HepG2 (cell line): ENCODE measurements at regions not wholly inside any gene's neighbourhood (a gene's known extent, or its start where the extent isn't known, plus 50 kb on each side); places are given as distances from the start of the nearest gene placed in this dataset.

Experiments
- ATAC-seq: fragments of 200-7000 bp; cut with Tn5 transposase; 3 replicates; pipeline ENCODE4 v1.9.1; 2020; ENCODE audit warnings: mild to moderate bottlenecking, moderate library complexity
- BruUV-seq: library from RNA; stranded (reverse); fragments of 400-500 nt; replicated peaks from 2 replicates; lab custom pipeline; 2021; lab: Mats Ljungman, UMichigan
- CTCF ChIA-PET: fragments of 300-600 bp; formaldehyde crosslinking; extraction: SDS; loops from one replicate; lab custom pipeline; 2021; ENCODE audit warnings: low total read pairs, inconsistent platforms, low intra/inter-chr PET ratio; lab: Yijun Ruan, JAX
- POLR2A ChIA-PET: fragments of 350-600 bp; sonication (Branson Sonifier 250); formaldehyde crosslinking; loops from one replicate; lab custom pipeline; 2020; ENCODE audit warnings: antibody characterized with exemption, inconsistent platforms; lab: Yijun Ruan, JAX
- DNase-seq: peaks from one replicate; pipeline ENCODE4 v3.0.0-alpha.2; 2015; ENCODE audit warnings: low spot score
- FAIRE-seq: peaks from 3 replicates; lab custom pipeline; 2011; peaks lifted over from hg19 to GRCh38; lab: Jason Lieb, UNC
- H2AFZ ChIP-seq: one replicate; pipeline ENCODE4 v1.6.1; 2011; ENCODE audit warnings: low read length, inconsistent platforms
- H3K27ac ChIP-seq: fragments of 300-600 bp; 3 replicates; pipeline ENCODE4 v1.8.0; 2011; ENCODE audit warnings: mixed run types, mild to moderate bottlenecking, mixed read lengths, low read length, inconsistent platforms; ENCODE audit not compliant: insufficient read depth; ENCODE audit errors: extremely low read length
- H3K27me3 ChIP-seq, 2 experiments: fragments of 200-600 bp in 1 of 2; 2 replicates in 1 of 2; 3 replicates in 1 of 2; pipeline versions ENCODE4 v1.6.0 to v1.8.0; 2011; ENCODE audit warnings: low read length in 2 of 2, mild to moderate bottlenecking in 2 of 2, moderate library complexity in 2 of 2, inconsistent platforms in 1 of 2; ENCODE audit not compliant: insufficient read depth in 2 of 2, control insufficient read depth in 1 of 2
- H3K36me3 ChIP-seq, 2 experiments: fragments of 200-600 bp in 1 of 2; replicated peaks in 1 of 2; 2 replicates in 1 of 2; 3 replicates in 1 of 2; pipeline versions ENCODE4 v1.5.1 to v1.8.0; 2011; ENCODE audit warnings: low read length in 2 of 2, inconsistent platforms in 1 of 2; ENCODE audit not compliant: insufficient read depth in 2 of 2, control insufficient read depth in 1 of 2
- H3K4me1 ChIP-seq: 2 replicates; pipeline ENCODE4 v1.5.1; 2012; ENCODE audit warnings: low read length, inconsistent platforms; ENCODE audit not compliant: insufficient read depth
- H3K4me2 ChIP-seq: 2 replicates; pipeline ENCODE4 v1.6.0; 2011; ENCODE audit warnings: low read depth, low read length, inconsistent platforms
- H3K4me3 ChIP-seq, 3 experiments: fragments of 200-600 bp in 1 of 3; sonication (generic), shearing (Covaris generic) in 1 of 3; replicated peaks in 1 of 3; 2 replicates each; pipeline ENCODE4 v1.5.1; 2011 to 2016; ENCODE audit warnings: low read length in 3 of 3, inconsistent platforms in 2 of 3, low read depth in 2 of 3, mild to moderate bottlenecking in 2 of 3, control low read depth in 1 of 3, mixed read lengths in 1 of 3; ENCODE audit not compliant: insufficient read depth in 1 of 3
- H3K79me2 ChIP-seq: one replicate; pipeline ENCODE4 v1.6.1; 2011; ENCODE audit warnings: low read length, inconsistent platforms; ENCODE audit not compliant: insufficient read depth
- H3K9ac ChIP-seq: 2 replicates; pipeline ENCODE4 v1.6.0; 2011; ENCODE audit warnings: mild to moderate bottlenecking, low read depth, low read length, inconsistent platforms; ENCODE audit not compliant: insufficient read depth
- H3K9me3 ChIP-seq: 2 replicates; pipeline ENCODE4 v1.5.1; 2012; ENCODE audit warnings: mild to moderate bottlenecking, low read length
- H4K20me1 ChIP-seq: 2 replicates; pipeline ENCODE4 v1.6.0; 2011; ENCODE audit warnings: inconsistent platforms, mild to moderate bottlenecking, low read length, moderate library complexity; ENCODE audit not compliant: insufficient read depth
- BRD4 ChIP-seq: sonication (generic); formaldehyde crosslinking; IDR thresholded peaks from 2 replicates; pipeline ENCODE4 v1.4.0; 2020; ENCODE audit warnings: missing genetic modification reagents
- CCAR2 ChIP-seq: fragments of 200-400 bp; formaldehyde crosslinking; optimal IDR thresholded peaks from 2 replicates; pipeline ENCODE3; 2018; ENCODE audit warnings: low read depth, mild to moderate bottlenecking, low read length, moderate library complexity
- DMAP1 ChIP-seq: IDR thresholded peaks from 2 replicates; pipeline ENCODE4 v1.6.1; 2016
- DRAP1 ChIP-seq: IDR thresholded peaks from 2 replicates; pipeline ENCODE4 v1.6.1; 2016; ENCODE audit warnings: missing genetic modification reagents, missing compliant biosample characterization
- PAF1 ChIP-seq: IDR thresholded peaks from 2 replicates; pipeline ENCODE4 v1.6.1; 2016; ENCODE audit warnings: missing genetic modification reagents, missing compliant biosample characterization
- PHB2 ChIP-seq: fragments of 450-650 bp; IDR thresholded peaks from 2 replicates; pipeline ENCODE4 v1.6.1; 2018; ENCODE audit not compliant: partially characterized antibody
- PPARG ChIP-seq: conservative IDR thresholded peaks from 2 replicates; pipeline ENCODE4 v1.6.1; 2016; ENCODE audit warnings: missing biosample characterization, missing genetic modification reagents
- PREB ChIP-seq: sonication (generic); formaldehyde crosslinking; IDR thresholded peaks from 2 replicates; pipeline ENCODE4 v1.4.0; 2020; ENCODE audit warnings: missing genetic modification reagents
- SALL1 ChIP-seq: sonication (generic); formaldehyde crosslinking; IDR thresholded peaks from 2 replicates; pipeline ENCODE4 v1.8.0; 2022; ENCODE audit warnings: mild to moderate bottlenecking, missing genetic modification reagents
- SMARCC2 ChIP-seq: fragments of 450-650 bp; IDR thresholded peaks from 2 replicates; pipeline ENCODE4 v1.6.1; 2017; ENCODE audit warnings: antibody characterized with exemption, mild to moderate bottlenecking
- TSC22D2 ChIP-seq: sonication (generic); formaldehyde crosslinking; IDR thresholded peaks from 2 replicates; pipeline ENCODE4 v1.5.1; 2020; ENCODE audit warnings: missing genetic modification reagents, mild to moderate bottlenecking, borderline replicate concordance
- ZBTB7B ChIP-seq: sonication (generic); formaldehyde crosslinking; IDR thresholded peaks from 2 replicates; pipeline ENCODE4 v1.4.0; 2020; ENCODE audit warnings: missing genetic modification reagents
- ZC3H13 ChIP-seq: sonication (generic); formaldehyde crosslinking; IDR thresholded peaks from 2 replicates; pipeline ENCODE4 v1.8.1; 2023; ENCODE audit warnings: mild to moderate bottlenecking, missing genetic modification reagents, moderate library complexity
- ZNF383 ChIP-seq: sonication (generic); formaldehyde crosslinking; IDR thresholded peaks from 2 replicates; pipeline ENCODE4 v1.4.0; 2020; ENCODE audit warnings: missing genetic modification reagents, mild to moderate bottlenecking, borderline replicate concordance
- in situ Hi-C: cut with HindIII; loops from 2 replicates; pipeline ENCODE4 v1.10.0; 2017; ENCODE audit warnings: low pct_unique_long_range_greater_than_20kb; ENCODE audit not compliant: extremely low pct_ligation_motif_present
- intact Hi-C: fragments of 100-400 bp; cut with micrococcal nuclease; formaldehyde crosslinking; loops from one replicate; pipeline ENCODE4 v1.10.0; 2022; ENCODE audit not compliant: unreplicated experiment
- TF ChIP-seq, protein P1 (sequence below): sonication (generic); formaldehyde crosslinking; IDR thresholded peaks from 2 replicates; pipeline ENCODE4 v1.5.0; 2020; ENCODE audit warnings: mild to moderate bottlenecking, missing genetic modification reagents
- TF ChIP-seq, protein P2 (sequence below): sonication (generic); formaldehyde crosslinking; IDR thresholded peaks from 2 replicates; pipeline ENCODE4 v1.5.0; 2020; ENCODE audit warnings: missing genetic modification reagents

DNA sequence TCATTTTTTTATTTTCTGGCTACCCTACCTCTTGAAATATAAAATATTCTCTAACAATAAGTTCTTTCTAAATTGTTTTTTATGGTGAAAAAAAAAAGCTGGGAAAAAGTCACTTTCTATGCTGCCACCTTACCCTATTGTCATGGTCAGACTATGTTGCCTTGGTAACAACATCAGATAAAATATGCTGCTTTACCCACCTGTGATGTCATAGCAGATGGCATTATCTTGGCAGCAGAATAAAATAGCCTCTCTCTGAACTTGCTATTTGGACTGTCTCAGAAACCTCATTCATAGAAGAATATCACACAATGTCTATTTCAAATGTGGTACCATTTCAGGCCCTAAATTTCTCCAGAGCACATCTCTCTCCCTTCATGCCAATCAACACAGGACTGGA, 69.6 kb upstream of the SGIP1 start:
- intact Hi-C loops: no loop called here
- ChIA-PET POLR2A (no interaction called here), CTCF (no interaction called here)
- no peaks in the 10 kb centered on the region for H3K4me1 ChIP-seq
- no peak overlapping the region for H3K4me3 ChIP-seq
- H3K79me2 ChIP-seq: no peaks in the 10 kb centered on the region
- FAIRE-seq (no peak), DNase-seq (no peak), ATAC-seq (no peak)
- H3K9me3 ChIP-seq: peaks cover 4% of the 10 kb centered on the region; the same call in 1 of the 2 replicates
- no TSS peak for BruUV-seq
- H4K20me1 ChIP-seq: no peaks in the 10 kb centered on the region
- H3K4me2 ChIP-seq: no peak overlapping the region
- in situ Hi-C loops: loop anchor here (25.0 kb wide), 1 partner anchor 502 kb away; no protein-coding TSS in a partner anchor
- no peaks in the 10 kb centered on the region for H3K27me3 ChIP-seq
- TF ChIP-seq ZC3H13 (CRISPR knock-in tag) (no peak), PREB (CRISPR knock-in tag) (no peak), CCAR2 (no peak), TSC22D2 (CRISPR knock-in tag) (no peak), ZBTB7B (no peak), PPARG (CRISPR knock-in tag) (no peak), DMAP1 (CRISPR knock-in tag) (no peak), ZNF383 (CRISPR knock-in tag) (no peak), BRD4 (CRISPR knock-in tag) (no peak), SALL1 (CRISPR knock-in tag) (no peak), DRAP1 (CRISPR knock-in tag) (no peak), PAF1 (CRISPR knock-in tag) (no peak), SMARCC2 (no peak), PHB2 (no peak)
- TF ChIP-seq, protein P1, sequence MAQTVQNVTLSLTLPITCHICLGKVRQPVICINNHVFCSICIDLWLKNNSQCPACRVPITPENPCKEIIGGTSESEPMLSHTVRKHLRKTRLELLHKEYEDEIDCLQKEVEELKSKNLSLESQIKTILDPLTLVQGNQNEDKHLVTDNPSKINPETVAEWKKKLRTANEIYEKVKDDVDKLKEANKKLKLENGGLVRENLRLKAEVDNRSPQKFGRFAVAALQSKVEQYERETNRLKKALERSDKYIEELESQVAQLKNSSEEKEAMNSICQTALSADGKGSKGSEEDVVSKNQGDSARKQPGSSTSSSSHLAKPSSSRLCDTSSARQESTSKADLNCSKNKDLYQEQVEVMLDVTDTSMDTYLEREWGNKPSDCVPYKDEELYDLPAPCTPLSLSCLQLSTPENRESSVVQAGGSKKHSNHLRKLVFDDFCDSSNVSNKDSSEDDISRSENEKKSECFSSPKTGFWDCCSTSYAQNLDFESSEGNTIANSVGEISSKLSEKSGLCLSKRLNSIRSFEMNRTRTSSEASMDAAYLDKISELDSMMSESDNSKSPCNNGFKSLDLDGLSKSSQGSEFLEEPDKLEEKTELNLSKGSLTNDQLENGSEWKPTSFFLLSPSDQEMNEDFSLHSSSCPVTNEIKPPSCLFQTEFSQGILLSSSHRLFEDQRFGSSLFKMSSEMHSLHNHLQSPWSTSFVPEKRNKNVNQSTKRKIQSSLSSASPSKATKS (CRISPR knock-in tag): no peak
- TF ChIP-seq, protein P2, sequence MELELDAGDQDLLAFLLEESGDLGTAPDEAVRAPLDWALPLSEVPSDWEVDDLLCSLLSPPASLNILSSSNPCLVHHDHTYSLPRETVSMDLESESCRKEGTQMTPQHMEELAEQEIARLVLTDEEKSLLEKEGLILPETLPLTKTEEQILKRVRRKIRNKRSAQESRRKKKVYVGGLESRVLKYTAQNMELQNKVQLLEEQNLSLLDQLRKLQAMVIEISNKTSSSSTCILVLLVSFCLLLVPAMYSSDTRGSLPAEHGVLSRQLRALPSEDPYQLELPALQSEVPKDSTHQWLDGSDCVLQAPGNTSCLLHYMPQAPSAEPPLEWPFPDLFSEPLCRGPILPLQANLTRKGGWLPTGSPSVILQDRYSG (CRISPR knock-in tag): no peak
- H3K27ac ChIP-seq: no peak overlapping the region
- H2AFZ ChIP-seq: no peak overlapping the region
- no peak overlapping the region for H3K9ac ChIP-seq
- no peaks in the 10 kb centered on the region for H3K36me3 ChIP-seq
